ENCODE measurements at regions not wholly inside any gene's neighbourhood (a gene's known extent, or its start where the extent isn't known, plus 50 kb on each side); places are given as distances from the start of the nearest gene placed in this dataset.

DNA sequence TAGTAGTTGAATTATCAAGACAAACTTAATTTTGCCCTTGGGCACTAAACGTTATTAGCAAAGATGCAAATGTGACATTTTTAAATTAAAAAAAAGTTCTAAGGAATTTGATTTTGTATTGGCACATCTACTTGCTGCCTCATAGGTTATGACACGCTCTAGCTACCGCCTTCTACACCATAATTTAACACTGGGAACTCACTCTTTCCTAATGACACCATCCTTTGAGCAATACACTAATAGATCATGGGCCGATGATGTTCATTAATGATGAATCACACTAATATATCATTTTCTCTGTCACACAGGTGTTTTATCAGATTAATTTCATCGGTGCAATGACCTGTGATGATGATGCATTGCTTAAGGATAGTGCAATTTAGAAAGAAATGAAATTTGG lies 528.8 kb upstream of the PCDH9 start:
- DNase-seq (ENCODE audit: low read depth): no peak
- H3K4me3 ChIP-seq (ENCODE audit: low read length): no peak overlapping the region
- TF ChIP-seq, protein P1, sequence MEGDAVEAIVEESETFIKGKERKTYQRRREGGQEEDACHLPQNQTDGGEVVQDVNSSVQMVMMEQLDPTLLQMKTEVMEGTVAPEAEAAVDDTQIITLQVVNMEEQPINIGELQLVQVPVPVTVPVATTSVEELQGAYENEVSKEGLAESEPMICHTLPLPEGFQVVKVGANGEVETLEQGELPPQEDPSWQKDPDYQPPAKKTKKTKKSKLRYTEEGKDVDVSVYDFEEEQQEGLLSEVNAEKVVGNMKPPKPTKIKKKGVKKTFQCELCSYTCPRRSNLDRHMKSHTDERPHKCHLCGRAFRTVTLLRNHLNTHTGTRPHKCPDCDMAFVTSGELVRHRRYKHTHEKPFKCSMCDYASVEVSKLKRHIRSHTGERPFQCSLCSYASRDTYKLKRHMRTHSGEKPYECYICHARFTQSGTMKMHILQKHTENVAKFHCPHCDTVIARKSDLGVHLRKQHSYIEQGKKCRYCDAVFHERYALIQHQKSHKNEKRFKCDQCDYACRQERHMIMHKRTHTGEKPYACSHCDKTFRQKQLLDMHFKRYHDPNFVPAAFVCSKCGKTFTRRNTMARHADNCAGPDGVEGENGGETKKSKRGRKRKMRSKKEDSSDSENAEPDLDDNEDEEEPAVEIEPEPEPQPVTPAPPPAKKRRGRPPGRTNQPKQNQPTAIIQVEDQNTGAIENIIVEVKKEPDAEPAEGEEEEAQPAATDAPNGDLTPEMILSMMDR (IDR thresholded peaks at IDR 0.05; ENCODE audit: insufficient read depth, low read depth, low read length, missing control alignments): no peak

DNA sequence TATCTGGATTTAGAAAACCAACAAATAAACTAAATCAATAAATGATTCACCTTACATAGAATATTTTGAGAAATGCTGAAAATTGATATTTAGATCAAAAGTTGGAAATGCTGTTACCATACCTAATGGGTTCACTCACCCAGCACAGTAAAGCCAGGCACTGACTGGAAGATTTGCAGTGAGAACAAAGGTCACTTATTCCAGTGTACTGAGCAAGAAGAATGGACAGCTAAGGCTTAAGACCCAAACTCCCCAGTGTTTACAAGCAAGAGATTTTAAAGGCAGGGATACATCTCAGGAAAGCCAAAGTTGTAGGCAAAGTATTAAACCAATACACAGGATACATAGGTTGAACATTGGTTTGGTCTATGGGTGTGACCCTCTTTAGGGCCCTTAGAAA lies 523.9 kb upstream of the PCDH9 start:
- DNase-seq (ENCODE audit: low read depth): no peak
- TF ChIP-seq, protein P1 (IDR thresholded peaks at IDR 0.05; ENCODE audit: insufficient read depth, low read depth, low read length, missing control alignments): no peak
- H3K4me3 ChIP-seq (ENCODE audit: low read length): no peak overlapping the region

DNA sequence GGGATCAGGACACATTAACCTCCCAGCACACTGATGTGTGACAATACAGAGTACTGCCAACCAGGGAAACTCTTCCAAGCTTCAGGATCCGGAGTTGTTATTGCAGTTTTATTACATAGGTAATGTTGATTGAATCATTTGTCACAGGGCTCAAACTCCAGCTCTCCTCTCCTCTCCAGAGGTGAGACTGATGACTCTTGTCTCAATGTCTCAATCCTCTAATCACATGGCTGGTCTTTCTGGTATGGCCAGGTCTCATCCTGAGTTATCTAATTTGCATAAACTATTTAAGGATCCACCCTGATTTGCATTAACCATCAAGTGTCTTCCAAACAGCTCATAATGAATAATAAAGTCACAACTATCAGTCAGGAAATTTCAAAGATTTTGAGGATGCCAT lies 522.6 kb upstream of the PCDH9 start:
- TF ChIP-seq, protein P1 (IDR thresholded peaks at IDR 0.05; ENCODE audit: insufficient read depth, low read depth, low read length, missing control alignments): no peak
- H3K4me3 ChIP-seq (ENCODE audit: low read length): no peak overlapping the region
- DNase-seq (ENCODE audit: low read depth): peak; percentile 67

DNA sequence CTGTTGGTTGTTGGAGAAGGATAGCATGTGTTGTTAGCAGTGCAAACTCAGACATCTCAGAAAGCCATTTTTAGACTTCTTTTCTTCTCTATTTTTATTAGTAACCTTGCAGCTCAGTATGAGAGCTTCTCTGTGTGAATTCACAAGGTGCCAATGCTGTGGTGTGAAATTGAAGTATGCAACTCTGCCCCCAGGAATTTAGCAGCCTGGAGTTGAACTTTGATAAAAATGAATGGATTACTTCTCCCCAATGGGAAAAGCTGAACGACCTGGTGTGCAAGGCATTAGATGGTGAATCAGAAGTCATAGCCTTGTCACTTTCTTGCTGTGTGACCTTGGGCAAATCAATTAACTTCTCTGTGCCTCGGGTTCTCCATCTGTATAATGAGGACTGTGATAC lies 512.3 kb upstream of the PCDH9 start:
- TF ChIP-seq, protein P1 (IDR thresholded peaks at IDR 0.05; ENCODE audit: insufficient read depth, low read depth, low read length, missing control alignments): no peak
- no peak for DNase-seq (ENCODE audit: low read depth)
- no peak overlapping the region for H3K4me3 ChIP-seq (ENCODE audit: low read length)

DNA sequence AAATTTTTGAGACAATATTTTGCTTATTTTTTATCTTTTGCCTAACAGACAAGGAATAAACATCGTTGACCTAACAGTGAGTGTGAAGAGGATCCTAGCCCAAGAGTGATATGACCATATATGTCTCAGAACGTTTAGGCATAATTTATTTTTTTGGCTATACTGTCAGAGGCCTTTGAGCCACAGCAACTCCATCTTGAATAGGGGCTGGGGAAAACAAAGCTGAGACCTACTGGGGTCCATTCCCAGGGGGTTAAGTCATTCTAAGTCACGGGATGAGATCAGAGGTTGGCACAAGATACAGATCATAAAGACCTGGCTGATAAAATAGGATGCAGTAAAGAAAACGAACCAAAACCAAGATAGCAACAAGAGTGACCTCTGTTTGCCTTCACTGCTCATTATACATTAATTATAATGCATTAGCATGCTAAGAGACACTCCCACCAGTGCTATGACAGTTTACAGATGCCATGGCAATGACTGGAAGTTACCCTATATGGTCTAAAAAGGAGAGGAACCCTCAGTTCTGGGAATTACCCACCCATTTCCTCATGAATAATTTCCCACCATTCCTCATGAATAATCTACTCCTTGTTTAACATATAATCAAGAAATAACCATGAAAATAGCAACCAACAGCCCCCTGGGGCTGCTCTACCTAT lies 510.9 kb upstream of the PCDH9 start:
- TF ChIP-seq, protein P1 (IDR thresholded peaks at IDR 0.05; ENCODE audit: insufficient read depth, low read depth, low read length, missing control alignments): no peak
- no peak overlapping the region for H3K4me3 ChIP-seq (ENCODE audit: low read length)
- DNase-seq (ENCODE audit: low read depth): no peak

DNA sequence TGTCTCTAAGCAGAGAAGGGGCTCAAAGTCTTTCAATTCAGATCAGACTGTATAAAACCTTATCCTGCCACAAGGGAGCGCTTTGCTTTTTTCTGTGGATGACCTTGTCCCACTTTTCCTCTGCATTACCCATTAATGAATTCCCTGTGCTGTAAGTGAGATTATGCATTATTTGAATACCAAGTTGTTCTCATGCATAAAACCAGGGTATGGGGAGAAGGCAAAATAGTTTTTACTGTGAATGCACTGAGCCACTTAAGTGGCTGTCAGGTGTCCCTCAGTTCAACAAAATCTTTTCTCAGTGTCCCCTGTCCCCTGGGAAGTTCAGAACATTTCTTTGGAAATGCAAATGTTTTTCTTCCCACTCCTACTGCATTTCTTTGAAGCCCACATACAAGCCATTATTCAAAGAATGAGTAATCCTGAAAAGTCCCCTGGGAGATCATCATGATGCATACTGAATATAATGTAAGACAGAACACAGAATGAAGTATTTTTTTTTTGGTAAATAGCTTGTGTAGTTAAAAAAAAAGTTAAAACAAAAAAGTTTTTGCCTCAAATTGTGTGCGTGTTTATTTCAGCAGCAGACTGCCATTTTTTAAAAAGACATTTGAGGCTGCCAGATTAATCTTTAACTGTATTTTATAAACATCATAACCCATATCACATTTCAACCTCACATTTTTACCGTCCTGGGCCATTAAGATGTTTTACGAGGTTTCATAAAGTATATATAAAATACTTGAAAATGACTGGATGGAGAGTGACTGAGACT lies 506.7 kb upstream of the PCDH9 start:
- no peak overlapping the region for H3K4me3 ChIP-seq (ENCODE audit: low read length)
- peak; percentile 41 for DNase-seq (ENCODE audit: low read depth)
- TF ChIP-seq, protein P1 (IDR thresholded peaks at IDR 0.05; ENCODE audit: insufficient read depth, low read depth, low read length, missing control alignments): peak; percentile 57

Measured in epithelial cell of esophagus (primary cell).